Esophagus squamous epithelium (tissue), 5 donors: ENCODE measurements at regions not wholly inside any gene's neighbourhood (a gene's known extent, or its start where the extent isn't known, plus 50 kb on each side); places are given as distances from the start of the nearest gene placed in this dataset.

ENCODE experiments used
- DNase-seq: peaks from one replicate; lab custom pipeline; 2025; lab: John Stamatoyannopoulos, UW
- H3K27ac ChIP-seq, 4 donors: fragments of 200-600 bp; sonication (generic); one replicate each; pipeline ENCODE4 v1.5.1; 2016 to 2019; ENCODE audit warnings: mild to moderate bottlenecking in 1 of 4
- H3K27me3 ChIP-seq, 4 donors: fragments of 200-600 bp; sonication (generic); 1 replicate in 3 of 4; 2 replicates in 1 of 4; pipeline versions ENCODE4 v1.5.1 to v1.6.0; 2017 to 2021; ENCODE audit warnings: antibody characterized with exemption in 1 of 4
- H3K36me3 ChIP-seq, 3 donors: fragments of 200-600 bp; sonication (generic); one replicate each; pipeline ENCODE4 v1.5.1; 2016 to 2019
- H3K4me1 ChIP-seq, 3 donors: fragments of 200-600 bp; sonication (generic); one replicate each; pipeline ENCODE4 v1.5.1; 2017 to 2019
- H3K4me3 ChIP-seq, 4 donors: fragments of 200-600 bp; sonication (generic); 1 replicate in 3 of 4; 2 replicates in 1 of 4; pipeline ENCODE4 v1.5.1; 2016 to 2019; ENCODE audit warnings: mild to moderate bottlenecking in 2 of 4, moderate library complexity in 1 of 4
- H3K9me3 ChIP-seq, 3 donors: fragments of 200-600 bp; sonication (generic); one replicate each; pipeline ENCODE4 v1.5.1; 2016 to 2019
- POLR2A ChIP-seq, 4 donors: fragments of 450-650 bp; IDR thresholded peaks; one replicate each; pipeline ENCODE4 v1.6.1; 2017; ENCODE audit warnings: antibody characterized with exemption in 4 of 4, mild to moderate bottlenecking in 4 of 4, moderate library complexity in 3 of 4
- WGBS, 2 donors: methylation state at CpG; one replicate each; pipeline ENCODE4 v1.1.5; 2018; 5-methylcytosine and 5-hydroxymethylcytosine counted together
- intact Hi-C: fragments of 100-400 bp; cut with DNase I; formaldehyde crosslinking; loops from one replicate; pipeline ENCODE4 v1.15.0; 2022
- TF ChIP-seq, protein P1 (sequence below), 6 experiments: fragments of 450-650 bp in 4 of 6; fragments of 200-600 bp in 2 of 6; sonication (generic) in 2 of 6; IDR thresholded peaks; one replicate each; pipeline ENCODE4 v1.5.1; 2016 to 2019; ENCODE audit warnings: antibody characterized with exemption in 6 of 6, mild to moderate bottlenecking in 4 of 6, moderate library complexity in 4 of 6
- donor health status: DM: yes; HTN: yes; CAD: no.

DNA sequence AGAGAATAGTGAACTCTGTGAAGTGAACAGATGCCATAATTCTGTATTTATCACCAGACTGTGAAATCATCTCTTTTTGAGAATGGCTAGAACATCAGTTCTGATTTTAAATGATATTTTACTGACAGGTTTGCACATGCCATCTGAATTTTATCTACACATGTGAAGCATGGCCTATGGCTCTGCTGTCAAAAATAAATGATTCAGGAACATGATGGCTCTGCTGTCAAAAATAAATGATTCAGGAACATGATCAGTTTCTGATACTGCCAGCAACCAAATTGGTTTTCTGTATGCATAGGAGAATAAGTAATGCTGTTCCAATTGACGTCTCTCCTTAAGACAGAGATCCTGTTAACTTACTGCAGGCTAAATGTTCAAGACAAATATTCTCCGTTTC is 70.6 kb upstream of the TLL1 start:
- no peak overlapping the region for H3K4me3 ChIP-seq
- no peak for TF ChIP-seq POLR2A (IDR thresholded peaks at IDR 0.05)
- TF ChIP-seq, protein P1, sequence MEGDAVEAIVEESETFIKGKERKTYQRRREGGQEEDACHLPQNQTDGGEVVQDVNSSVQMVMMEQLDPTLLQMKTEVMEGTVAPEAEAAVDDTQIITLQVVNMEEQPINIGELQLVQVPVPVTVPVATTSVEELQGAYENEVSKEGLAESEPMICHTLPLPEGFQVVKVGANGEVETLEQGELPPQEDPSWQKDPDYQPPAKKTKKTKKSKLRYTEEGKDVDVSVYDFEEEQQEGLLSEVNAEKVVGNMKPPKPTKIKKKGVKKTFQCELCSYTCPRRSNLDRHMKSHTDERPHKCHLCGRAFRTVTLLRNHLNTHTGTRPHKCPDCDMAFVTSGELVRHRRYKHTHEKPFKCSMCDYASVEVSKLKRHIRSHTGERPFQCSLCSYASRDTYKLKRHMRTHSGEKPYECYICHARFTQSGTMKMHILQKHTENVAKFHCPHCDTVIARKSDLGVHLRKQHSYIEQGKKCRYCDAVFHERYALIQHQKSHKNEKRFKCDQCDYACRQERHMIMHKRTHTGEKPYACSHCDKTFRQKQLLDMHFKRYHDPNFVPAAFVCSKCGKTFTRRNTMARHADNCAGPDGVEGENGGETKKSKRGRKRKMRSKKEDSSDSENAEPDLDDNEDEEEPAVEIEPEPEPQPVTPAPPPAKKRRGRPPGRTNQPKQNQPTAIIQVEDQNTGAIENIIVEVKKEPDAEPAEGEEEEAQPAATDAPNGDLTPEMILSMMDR (IDR thresholded peaks at IDR 0.05), result no peak
- no peak overlapping the region for H3K27ac ChIP-seq
- H3K4me1 ChIP-seq, result no peaks in the 10 kb centered on the region
- intact Hi-C loops, result no loop called here
- no peak for DNase-seq
- no peaks in the 10 kb centered on the region for H3K36me3 ChIP-seq
- H3K27me3 ChIP-seq, result no peaks in the 10 kb centered on the region
- H3K9me3 ChIP-seq, result no peaks in the 10 kb centered on the region
- 64 to 70% methylated on average over 2 of the region's 2 CpGs for WGBS, 2 donors

DNA sequence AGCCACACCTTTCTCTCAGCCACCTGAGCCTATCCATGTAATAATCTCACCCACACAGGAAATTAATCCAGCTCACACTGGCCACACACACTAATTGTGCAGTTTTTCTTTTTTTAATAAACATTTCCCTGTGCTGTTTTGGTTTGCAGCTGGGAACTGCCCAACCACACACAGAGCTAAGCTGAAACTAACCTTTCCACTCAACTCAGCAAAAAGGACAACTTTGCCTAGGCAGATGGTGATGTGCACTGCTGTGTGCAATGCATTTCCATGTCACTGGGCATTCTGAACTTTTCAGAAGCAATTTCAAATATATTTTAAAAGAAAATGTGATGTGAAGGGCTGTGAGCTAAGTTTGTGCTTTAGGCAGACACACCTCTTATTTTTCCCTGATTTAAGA is 70.0 kb upstream of the TLL1 start:
- H3K27me3 ChIP-seq, result no peaks in the 10 kb centered on the region
- intact Hi-C loops, result no loop called here

DNA sequence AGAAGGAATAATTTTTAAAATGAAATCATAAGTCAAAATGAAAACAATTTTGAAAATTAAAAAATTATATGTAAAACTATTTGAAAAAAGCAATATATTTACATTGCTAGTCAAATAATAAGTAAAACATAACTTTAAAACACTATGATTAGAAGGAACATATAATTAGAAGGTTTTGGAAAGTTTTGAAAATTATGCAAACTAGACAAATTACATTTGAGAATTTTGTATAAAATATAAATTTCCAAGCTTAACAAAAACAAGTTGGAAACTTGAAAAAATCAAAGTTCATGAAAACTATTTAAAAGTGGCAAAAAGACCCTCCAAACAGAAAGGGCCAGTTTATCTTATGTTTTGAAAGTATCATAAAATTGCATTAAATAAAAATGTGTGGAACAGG is 67.6 kb upstream of the TLL1 start:
- no peaks in the 10 kb centered on the region for H3K9me3 ChIP-seq
- DNase-seq, result no peak
- TF ChIP-seq, protein P1 (IDR thresholded peaks at IDR 0.05), result no peak
- TF ChIP-seq POLR2A (IDR thresholded peaks at IDR 0.05), result no peak
- H3K4me3 ChIP-seq, result no peak overlapping the region
- H3K27ac ChIP-seq, result no peak overlapping the region
- H3K27me3 ChIP-seq, result no peaks in the 10 kb centered on the region
- H3K4me1 ChIP-seq, result no peaks in the 10 kb centered on the region
- no peaks in the 10 kb centered on the region for H3K36me3 ChIP-seq
- intact Hi-C loops, result no loop called here

More for the DNA sequence above, 70.0 kb upstream of the TLL1 start:
- no peak overlapping the region for H3K27ac ChIP-seq
- no peaks in the 10 kb centered on the region for H3K4me1 ChIP-seq
- TF ChIP-seq POLR2A (IDR thresholded peaks at IDR 0.05), result no peak
- TF ChIP-seq, protein P1 (IDR thresholded peaks at IDR 0.05), result no peak
- no peaks in the 10 kb centered on the region for H3K9me3 ChIP-seq
- DNase-seq, result no peak
- no peaks in the 10 kb centered on the region for H3K36me3 ChIP-seq
- no peak overlapping the region for H3K4me3 ChIP-seq

DNA sequence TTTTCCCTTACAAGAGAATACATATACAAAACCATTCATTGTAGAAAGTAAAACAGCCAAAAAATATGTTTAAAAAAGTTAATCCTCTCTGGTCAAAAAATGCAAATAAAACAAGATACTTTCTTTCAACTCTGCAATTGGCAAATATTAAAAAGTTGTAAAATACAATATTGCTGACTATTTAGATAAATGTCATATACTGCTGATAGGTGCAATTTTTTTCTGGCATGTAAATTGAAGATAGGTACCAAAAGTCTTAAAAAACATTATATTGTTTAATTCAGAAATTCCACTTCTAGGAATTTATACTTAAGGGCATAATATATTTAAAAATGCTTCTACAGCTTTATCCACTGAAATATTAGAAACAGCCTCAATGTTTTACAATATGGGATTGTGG is 66.4 kb upstream of the TLL1 start:
- Histone ChIP-seq H3K4me1 (no peaks in the 10 kb centered on the region), H3K9me3 (no peaks in the 10 kb centered on the region), H3K27ac (no peak overlapping the region), H3K27me3 (no peaks in the 10 kb centered on the region), H3K36me3 (no peaks in the 10 kb centered on the region), H3K4me3 (no peak overlapping the region)
- no peak for TF ChIP-seq POLR2A (IDR thresholded peaks at IDR 0.05)
- TF ChIP-seq, protein P1 (IDR thresholded peaks at IDR 0.05), result no peak
- intact Hi-C loops, result no loop called here
- DNase-seq, result no peak

DNA sequence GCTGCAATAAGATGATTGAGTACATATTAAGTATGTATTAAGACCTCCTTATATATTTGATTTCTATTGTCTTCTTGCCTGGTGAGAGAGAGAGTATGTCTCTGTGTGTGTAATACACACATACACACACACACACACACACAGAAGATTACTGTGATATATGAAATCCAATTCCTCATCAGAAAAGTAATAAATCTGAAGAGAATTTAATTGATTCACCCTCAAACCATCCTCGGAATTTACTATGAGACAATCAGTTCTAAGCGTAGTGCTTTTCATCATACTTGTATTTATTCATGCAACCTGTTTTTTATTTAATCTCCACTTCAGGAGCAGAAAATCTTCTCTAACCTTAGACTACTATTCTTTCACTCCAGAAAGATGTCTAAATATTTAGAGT is 62.3 kb upstream of the TLL1 start:
- no peaks in the 10 kb centered on the region for H3K9me3 ChIP-seq
- H3K4me1 ChIP-seq, result peaks cover 0 to 6% (median 0%) of the 10 kb centered on the region in 3 donors
- H3K27ac ChIP-seq, result no peak overlapping the region
- intact Hi-C loops, result no loop called here
- no peaks in the 10 kb centered on the region for H3K27me3 ChIP-seq
- H3K36me3 ChIP-seq, result no peaks in the 10 kb centered on the region
- H3K4me3 ChIP-seq, result no peak overlapping the region
- TF ChIP-seq, protein P1 (IDR thresholded peaks at IDR 0.05), result no peak
- TF ChIP-seq POLR2A (IDR thresholded peaks at IDR 0.05), result no peak
- WGBS, 2 donors, result 67 to 82% methylated on average over 2 of the region's 2 CpGs
- DNase-seq, result no peak
